Ovary (tissue), 3 donors: ENCODE measurements at regions not wholly inside any gene's neighbourhood (a gene's known extent, or its start where the extent isn't known, plus 50 kb on each side); places are given as distances from the start of the nearest gene placed in this dataset.

ENCODE experiments used
- POLR2A ChIP-seq: fragments of 450-650 bp; IDR thresholded peaks from one replicate; pipeline ENCODE4 v1.6.1; 2017; ENCODE audit warnings: antibody characterized with exemption, mild to moderate bottlenecking, moderate library complexity
- TF ChIP-seq, protein P1 (sequence below), 3 donors: fragments of 450-650 bp in 2 of 3; fragments of 200-600 bp in 1 of 3; IDR thresholded peaks; one replicate each; pipeline versions ENCODE4 v1.5.1 to v1.8.0; 2016 to 2022; ENCODE audit warnings: antibody characterized with exemption in 3 of 3, mild to moderate bottlenecking in 1 of 3
- donor health status: DM: no; HTN: no; CAD: no.

DNA sequence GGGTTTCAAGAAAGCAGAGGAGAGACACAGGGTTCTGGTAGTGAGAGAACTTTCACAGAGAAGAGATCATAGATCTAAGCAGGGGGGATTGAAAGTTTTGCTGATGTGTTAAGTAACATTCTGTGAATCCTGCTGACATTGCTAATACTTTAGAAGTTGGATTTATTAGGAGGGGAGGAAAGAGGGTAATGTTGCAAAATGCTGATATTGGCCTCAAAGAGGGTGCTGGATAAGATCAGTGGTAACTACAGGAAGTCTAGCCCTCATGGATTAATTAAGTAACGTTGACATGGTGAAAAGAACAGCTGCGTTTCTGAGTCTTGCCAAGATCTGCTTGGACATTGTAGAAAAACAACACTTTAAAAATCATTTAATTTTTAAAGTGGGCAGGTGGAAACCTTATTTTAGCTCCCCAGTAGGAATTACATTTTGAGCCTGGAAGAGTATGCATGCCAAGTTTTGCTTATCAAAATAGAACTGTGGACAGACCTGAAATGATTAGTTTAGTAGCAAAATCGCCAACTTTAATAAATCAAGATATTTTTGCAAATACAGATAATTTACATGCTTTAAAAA lies 606.0 kb upstream of the HTR1E start:
- TF ChIP-seq, protein P1, sequence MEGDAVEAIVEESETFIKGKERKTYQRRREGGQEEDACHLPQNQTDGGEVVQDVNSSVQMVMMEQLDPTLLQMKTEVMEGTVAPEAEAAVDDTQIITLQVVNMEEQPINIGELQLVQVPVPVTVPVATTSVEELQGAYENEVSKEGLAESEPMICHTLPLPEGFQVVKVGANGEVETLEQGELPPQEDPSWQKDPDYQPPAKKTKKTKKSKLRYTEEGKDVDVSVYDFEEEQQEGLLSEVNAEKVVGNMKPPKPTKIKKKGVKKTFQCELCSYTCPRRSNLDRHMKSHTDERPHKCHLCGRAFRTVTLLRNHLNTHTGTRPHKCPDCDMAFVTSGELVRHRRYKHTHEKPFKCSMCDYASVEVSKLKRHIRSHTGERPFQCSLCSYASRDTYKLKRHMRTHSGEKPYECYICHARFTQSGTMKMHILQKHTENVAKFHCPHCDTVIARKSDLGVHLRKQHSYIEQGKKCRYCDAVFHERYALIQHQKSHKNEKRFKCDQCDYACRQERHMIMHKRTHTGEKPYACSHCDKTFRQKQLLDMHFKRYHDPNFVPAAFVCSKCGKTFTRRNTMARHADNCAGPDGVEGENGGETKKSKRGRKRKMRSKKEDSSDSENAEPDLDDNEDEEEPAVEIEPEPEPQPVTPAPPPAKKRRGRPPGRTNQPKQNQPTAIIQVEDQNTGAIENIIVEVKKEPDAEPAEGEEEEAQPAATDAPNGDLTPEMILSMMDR (IDR thresholded peaks at IDR 0.05): no peak
- TF ChIP-seq POLR2A: no peak
